ENCODE measurements at regions not wholly inside any gene's neighbourhood (a gene's known extent, or its start where the extent isn't known, plus 50 kb on each side); places are given as distances from the start of the nearest gene placed in this dataset.

DNA sequence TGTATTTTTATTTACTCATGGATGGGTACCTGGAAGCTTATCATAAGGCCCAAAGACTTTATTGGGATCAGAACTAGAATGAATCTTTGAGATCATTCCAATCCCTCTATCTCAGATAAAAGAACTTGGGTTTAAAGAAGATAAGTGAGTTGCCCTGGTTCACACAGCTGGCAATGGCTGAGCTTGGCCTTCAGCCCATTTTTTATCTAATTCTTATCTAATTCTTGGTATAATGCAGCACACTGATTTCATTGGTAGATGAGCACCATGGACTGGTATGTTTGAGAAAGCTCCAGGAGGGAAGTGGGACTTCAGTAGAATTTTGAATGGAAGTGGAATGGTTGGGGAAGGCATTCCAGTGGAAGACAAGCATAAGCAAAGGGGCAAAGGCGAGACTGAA is 558.9 kb downstream of the REEP3 start:
- no peak for ATAC-seq
- DNase-seq (ENCODE audit: low spot score), result no peak
- intact Hi-C loops (cut with DNase I), result no loop called here

- intact Hi-C loops (cut with DNase I), result no loop called here
- DNase-seq (ENCODE audit: low spot score), result no peak
- no peak for ATAC-seq
Measured at GRCh38 chr10:64081947-64082482, 560.8 kb downstream of the REEP3 start.

DNA sequence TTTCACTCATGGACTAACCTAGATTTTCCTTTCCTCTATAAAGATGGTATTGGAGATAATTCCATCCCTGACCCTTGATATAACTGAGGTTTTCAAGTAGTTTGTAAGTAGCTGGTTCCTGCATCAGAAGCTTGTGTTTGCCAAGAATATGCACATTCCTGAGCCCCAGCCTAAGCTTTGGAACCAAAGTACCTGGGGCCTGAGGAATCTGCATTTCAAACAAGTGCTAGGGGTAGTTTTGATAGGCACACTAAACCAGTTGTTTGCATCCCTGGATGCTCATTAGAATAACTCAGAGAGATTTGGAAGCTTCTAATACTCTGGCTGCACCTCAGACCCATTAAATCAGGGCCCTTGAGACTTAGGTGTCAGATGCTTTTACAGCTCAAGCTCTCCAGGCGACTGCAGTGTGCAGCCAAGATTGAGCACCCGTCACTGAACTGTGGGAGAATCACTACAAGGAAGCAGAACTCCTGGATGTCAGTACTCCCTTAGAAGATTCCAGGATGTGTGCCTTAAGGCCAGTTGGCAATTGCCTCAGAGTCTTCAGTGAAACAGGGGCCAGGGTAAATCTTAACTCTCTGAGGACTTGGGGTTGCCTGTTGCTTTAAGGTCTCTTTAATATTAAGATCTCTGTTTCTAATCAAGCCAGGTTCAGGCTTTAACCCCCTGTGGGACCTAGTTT is 565.0 kb downstream of the REEP3 start:
- no peak for DNase-seq (ENCODE audit: low spot score)
- intact Hi-C loops (cut with DNase I), result no loop called here
- ATAC-seq, result no peak

GRCh38 chr10:64089648-64090047 is 568.4 kb downstream of the REEP3 start:
- DNase-seq (ENCODE audit: low spot score), result no peak
- ATAC-seq, result no peak
- intact Hi-C loops (cut with DNase I), result no loop called here

GRCh38 chr10:64090865-64091264 is 569.7 kb downstream of the REEP3 start:
- intact Hi-C loops (cut with DNase I), result no loop called here
- ATAC-seq, result no peak
- no peak for DNase-seq (ENCODE audit: low spot score)

- ATAC-seq (no peak), DNase-seq (ENCODE audit: low spot score) (no peak)
- intact Hi-C loops (cut with DNase I), result no loop called here
Measured at GRCh38 chr10:64091897-64092296, 570.7 kb downstream of the REEP3 start.

DNA sequence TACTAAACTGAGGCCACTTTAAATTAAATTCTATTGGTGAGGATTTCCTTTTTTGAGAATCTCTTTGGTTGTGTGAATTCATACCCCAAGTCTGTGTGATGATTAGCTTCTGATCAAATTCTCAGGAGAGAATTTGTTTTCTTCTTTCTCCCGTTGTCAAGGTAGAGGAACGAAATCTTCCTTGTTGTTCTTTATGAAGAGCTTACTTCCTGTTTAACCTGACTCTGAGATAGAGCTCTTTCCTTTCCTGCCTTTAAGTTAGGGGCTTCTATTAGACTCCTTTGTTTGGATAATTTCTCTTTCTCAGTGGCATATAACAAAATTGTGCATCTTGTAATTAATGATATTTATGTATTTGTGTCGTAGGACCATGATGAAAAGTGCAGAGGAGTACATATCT is 572.1 kb downstream of the REEP3 start:
- intact Hi-C loops (cut with DNase I), result no loop called here
- no peak for ATAC-seq
- DNase-seq (ENCODE audit: low spot score), result no peak

GRCh38 chr10:64093946-64094535 is 572.8 kb downstream of the REEP3 start:
- ATAC-seq, result no peak
- intact Hi-C loops (cut with DNase I), result no loop called here

GRCh38 chr10:64096941-64097340 is 575.7 kb downstream of the REEP3 start:
- ATAC-seq (no peak), DNase-seq (ENCODE audit: low spot score) (no peak)
- intact Hi-C loops (cut with DNase I), result no loop called here

More at GRCh38 chr10:64093946-64094535, 572.8 kb downstream of the REEP3 start:
- no peak for DNase-seq (ENCODE audit: low spot score)

DNA sequence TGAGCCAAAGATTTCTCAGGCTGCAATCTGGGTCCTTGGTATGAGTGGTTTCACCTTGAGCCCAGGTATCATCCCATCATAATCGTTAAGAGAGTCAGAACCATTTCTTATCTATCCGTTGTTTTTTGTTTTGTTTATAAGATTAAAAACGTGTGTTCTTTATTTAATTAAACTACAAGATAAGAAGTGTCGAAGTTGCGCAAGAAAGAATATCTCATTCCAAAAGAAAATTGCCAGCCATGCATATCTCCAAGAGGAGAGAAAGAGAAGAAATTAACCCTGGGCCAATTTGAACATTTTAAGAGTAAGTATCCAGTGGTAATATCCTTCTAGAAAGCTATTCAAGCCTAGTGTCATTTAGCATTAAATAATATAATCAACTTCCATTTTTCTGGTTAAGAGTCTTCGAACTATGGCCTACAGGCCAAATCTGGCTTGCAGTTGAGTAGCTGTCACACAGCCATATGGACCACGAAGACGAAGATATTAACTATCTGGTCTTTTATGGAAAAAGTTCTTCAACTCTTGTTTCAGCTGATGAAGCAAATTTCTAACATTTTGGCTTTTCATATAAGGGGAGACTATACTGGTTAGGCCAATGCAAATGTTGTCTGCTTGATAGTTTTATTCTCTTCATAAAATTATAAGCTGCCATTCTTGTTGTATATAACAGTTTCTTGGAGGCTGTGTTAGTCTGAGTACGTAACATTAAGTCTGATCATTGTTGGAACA is 576.4 kb downstream of the REEP3 start:
- ATAC-seq (no peak), DNase-seq (ENCODE audit: low spot score) (no peak)
- intact Hi-C loops (cut with DNase I), result no loop called here

DNA sequence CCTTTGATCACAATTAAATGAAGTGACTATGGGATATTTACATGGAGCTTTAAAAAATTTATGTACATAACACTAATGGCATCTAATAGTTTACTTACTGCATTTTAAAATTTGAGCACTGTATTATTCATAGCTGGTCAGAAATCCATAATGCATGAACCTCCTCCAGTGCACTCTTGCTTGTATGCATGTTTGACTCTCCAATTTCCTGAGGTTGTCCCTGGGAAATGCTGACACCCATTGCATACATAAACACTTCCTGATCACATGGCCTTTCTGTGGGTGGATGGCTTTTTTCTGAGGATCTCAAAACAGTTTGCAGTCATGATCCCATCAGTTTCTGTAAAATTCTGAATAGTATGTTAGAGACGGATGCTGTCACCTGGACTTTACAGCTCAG is 577.8 kb downstream of the REEP3 start:
- no peak for DNase-seq (ENCODE audit: low spot score)
- no peak for ATAC-seq
- intact Hi-C loops (cut with DNase I), result no loop called here

DNA sequence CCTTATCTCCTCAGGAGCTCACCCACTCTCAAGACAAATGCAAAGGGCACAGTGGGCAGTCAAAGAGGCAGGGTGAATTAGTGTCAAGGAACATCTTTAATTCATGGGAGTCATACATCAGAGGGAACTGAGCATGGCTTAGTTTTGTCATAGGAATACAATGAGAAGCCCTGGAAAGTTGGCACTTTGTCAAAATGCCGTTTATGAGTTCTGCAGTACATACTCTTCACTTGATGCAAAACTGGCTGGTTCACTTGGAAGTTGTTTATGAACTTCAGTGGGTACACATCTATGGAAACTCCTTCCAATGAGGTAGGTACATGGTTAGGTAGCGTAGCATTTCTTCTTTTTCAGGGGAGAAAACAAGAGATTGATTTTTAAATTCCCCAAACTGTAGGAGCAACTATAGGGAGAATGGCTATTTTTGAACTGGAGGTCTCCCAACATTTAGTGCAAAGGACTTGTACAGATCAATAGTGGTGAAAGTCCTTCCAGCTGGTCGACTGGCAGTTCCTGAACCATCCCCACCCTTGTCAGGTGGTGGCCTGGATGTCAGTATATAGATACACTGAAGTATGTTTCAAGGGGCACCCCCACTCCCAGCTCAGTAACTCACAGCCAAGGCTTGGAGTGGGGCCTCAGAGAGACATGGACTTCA is 580.5 kb downstream of the REEP3 start:
- no peak for ATAC-seq
- DNase-seq (ENCODE audit: low spot score), result no peak
- intact Hi-C loops (cut with DNase I), result no loop called here

- ATAC-seq, result no peak
- DNase-seq (ENCODE audit: low spot score), result no peak
- intact Hi-C loops (cut with DNase I), result no loop called here
Measured at GRCh38 chr10:64102264-64102633, 581.0 kb downstream of the REEP3 start.

- intact Hi-C loops (cut with DNase I), result no loop called here
- DNase-seq (ENCODE audit: low spot score) (no peak), ATAC-seq (no peak)
Measured at GRCh38 chr10:64102916-64103315, 581.7 kb downstream of the REEP3 start.

DNA sequence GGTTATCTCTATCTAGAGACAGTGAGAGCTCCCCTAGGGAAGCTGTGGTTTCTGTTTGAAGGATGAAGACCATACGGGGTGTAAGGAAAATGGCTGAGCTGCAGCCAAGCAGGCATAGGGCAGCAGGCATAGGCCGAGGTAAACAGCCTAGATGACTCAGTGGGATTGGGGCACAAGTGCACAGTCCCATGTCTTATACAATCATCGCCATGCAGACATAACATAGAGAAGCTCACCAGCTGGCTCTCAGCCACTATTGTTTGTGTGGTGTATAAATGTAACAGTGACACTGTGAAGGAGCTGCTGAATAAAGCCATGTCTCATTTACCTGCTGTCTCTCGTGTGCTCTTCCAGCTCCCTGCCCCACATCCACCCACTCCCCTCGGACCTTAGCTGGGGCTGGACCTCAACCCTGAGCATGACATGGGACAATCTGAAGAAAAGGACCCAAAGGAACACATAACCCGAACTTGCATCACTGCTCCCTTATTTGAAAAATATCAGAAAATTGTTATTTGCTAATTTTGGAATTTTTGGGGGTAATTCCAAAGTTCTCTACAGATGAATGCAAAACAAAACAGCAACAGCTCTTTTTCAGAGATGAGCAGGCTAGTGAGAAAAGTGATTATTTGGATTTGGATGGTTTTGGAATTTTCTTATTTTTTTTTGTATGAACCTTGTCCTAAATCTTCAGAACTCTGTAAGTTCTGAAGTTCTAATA is 582.7 kb downstream of the REEP3 start:
- ATAC-seq, result no peak
- no peak for DNase-seq (ENCODE audit: low spot score)
- intact Hi-C loops (cut with DNase I), result no loop called here

- intact Hi-C loops (cut with DNase I), result no loop called here
- ATAC-seq, result no peak
- no peak for DNase-seq (ENCODE audit: low spot score)
Measured at GRCh38 chr10:64109926-64110495, 588.8 kb downstream of the REEP3 start.

DNA sequence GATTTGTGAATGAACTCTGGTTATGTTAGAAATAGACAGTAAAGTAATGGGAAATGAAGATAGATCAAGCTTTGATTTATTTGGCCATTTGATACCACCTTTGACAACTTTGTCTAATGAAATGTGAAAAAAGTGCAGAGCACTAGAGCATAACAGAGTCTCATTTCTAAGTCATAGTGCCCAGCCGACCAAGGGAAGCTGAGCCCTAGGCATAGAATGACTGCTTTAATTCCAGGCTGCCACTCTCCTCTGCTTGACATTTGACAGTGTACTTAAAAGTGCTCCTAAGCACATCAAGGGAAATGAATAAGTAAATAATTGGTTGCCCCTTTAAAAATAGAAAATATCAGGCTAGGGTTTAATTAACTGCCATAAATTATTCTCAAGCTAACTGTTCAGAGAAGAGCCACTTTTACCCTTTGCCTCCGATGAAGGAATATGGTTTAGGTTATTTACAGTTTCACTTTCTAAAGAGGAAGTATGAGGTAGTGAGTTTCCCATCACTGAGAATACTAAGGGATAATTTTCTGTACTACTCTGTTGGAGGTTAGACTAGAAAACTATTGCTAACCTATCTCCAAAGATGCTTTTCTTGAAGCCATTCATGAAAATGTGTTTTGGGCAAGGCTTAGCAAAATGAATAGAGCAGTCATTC is 591.6 kb downstream of the REEP3 start:
- no peak for DNase-seq (ENCODE audit: low spot score)
- ATAC-seq, result no peak
- intact Hi-C loops (cut with DNase I), result loop anchor here (1.0 kb wide), 1 partner anchor 27 kb away; no protein-coding TSS in a partner anchor

DNA sequence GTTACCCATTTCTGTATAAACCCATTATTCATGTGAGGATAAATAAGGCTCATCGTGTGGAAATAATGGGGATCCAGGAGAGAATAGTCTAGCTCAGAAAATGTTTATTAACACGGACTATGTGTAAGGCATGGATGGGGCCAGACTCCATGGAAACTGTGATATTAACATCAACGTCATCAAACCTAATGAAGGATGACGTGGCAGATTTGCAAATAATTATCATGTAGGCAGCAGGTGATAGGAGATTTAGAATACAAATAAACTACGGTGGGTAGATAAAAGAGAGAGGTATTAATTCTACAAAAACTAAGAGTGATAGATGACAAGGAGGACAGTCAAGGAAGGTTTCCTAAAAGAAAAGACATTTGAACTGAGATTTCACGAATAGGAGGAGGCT is 592.2 kb downstream of the REEP3 start:
- no peak for ATAC-seq
- intact Hi-C loops (cut with DNase I), result no loop called here
- no peak for DNase-seq (ENCODE audit: low spot score)

Measured in sciatic nerve (tissue), 2 donors.